Amygdala (tissue), 56 donors: ENCODE measurements at regions not wholly inside any gene's neighbourhood (a gene's known extent, or its start where the extent isn't known, plus 50 kb on each side); places are given as distances from the start of the nearest gene placed in this dataset.
A peak's percentile ranks its signal among the peaks of the same experiment; 100 is the strongest.

Source experiments
- DNase-seq, 56 donors: peaks; one replicate each; lab custom pipeline; 2025; lab: John Stamatoyannopoulos, UW

GRCh38 chr20:51195990-51196389 is 173.1 kb upstream of the KCNG1 start:
- DNase-seq: no peak

- DNase-seq: no peak
Measured at GRCh38 chr20:51195419-51195901, 172.6 kb upstream of the KCNG1 start.

GRCh38 chr20:51193066-51193772 is 170.3 kb upstream of the KCNG1 start:
- no peak for DNase-seq

- peak in 1 of 56 donors; percentile 6 for DNase-seq
Measured at GRCh38 chr20:51190783-51191180, 167.9 kb upstream of the KCNG1 start.

GRCh38 chr20:51189814-51190782 is 167.2 kb upstream of the KCNG1 start:
- DNase-seq: no peak

- no peak for DNase-seq
Measured at GRCh38 chr20:51188941-51189340, 166.0 kb upstream of the KCNG1 start.

- no peak for DNase-seq
Measured at GRCh38 chr20:51187261-51187660, 164.4 kb upstream of the KCNG1 start.

GRCh38 chr20:51185861-51186260 is 163.0 kb upstream of the KCNG1 start:
- no peak for DNase-seq

- peak in 1 of 56 donors; percentile 10 for DNase-seq
Measured at GRCh38 chr20:51185277-51185676, 162.4 kb upstream of the KCNG1 start.

- DNase-seq: no peak
Measured at GRCh38 chr20:51184289-51184688, 161.4 kb upstream of the KCNG1 start.

- no peak for DNase-seq
Measured at GRCh38 chr20:51183451-51183850, 160.5 kb upstream of the KCNG1 start.

- no peak for DNase-seq
Measured at GRCh38 chr20:51182571-51182970, 159.7 kb upstream of the KCNG1 start.

GRCh38 chr20:51178153-51178552 is 155.2 kb upstream of the KCNG1 start:
- DNase-seq: no peak

- no peak for DNase-seq
Measured at GRCh38 chr20:51176876-51177275, 154.0 kb upstream of the KCNG1 start.

GRCh38 chr20:51176446-51176845 is 153.5 kb upstream of the KCNG1 start:
- no peak for DNase-seq

GRCh38 chr20:51175724-51176123 is 152.8 kb upstream of the KCNG1 start:
- DNase-seq: no peak

GRCh38 chr20:51175156-51175555 is 152.2 kb upstream of the KCNG1 start:
- DNase-seq: no peak

- no peak for DNase-seq
Measured at GRCh38 chr20:51174536-51174935, 151.6 kb upstream of the KCNG1 start.

GRCh38 chr20:51172558-51173428 is 149.9 kb upstream of the KCNG1 start:
- no peak for DNase-seq

- DNase-seq: no peak
Measured at GRCh38 chr20:51171141-51171540, 148.2 kb upstream of the KCNG1 start.

GRCh38 chr20:51169813-51170212 is 146.9 kb upstream of the KCNG1 start:
- no peak for DNase-seq
